ENCODE measurements at regions not wholly inside any gene's neighbourhood (a gene's known extent, or its start where the extent isn't known, plus 50 kb on each side); places are given as distances from the start of the nearest gene placed in this dataset.

- TF ChIP-seq, protein P1, sequence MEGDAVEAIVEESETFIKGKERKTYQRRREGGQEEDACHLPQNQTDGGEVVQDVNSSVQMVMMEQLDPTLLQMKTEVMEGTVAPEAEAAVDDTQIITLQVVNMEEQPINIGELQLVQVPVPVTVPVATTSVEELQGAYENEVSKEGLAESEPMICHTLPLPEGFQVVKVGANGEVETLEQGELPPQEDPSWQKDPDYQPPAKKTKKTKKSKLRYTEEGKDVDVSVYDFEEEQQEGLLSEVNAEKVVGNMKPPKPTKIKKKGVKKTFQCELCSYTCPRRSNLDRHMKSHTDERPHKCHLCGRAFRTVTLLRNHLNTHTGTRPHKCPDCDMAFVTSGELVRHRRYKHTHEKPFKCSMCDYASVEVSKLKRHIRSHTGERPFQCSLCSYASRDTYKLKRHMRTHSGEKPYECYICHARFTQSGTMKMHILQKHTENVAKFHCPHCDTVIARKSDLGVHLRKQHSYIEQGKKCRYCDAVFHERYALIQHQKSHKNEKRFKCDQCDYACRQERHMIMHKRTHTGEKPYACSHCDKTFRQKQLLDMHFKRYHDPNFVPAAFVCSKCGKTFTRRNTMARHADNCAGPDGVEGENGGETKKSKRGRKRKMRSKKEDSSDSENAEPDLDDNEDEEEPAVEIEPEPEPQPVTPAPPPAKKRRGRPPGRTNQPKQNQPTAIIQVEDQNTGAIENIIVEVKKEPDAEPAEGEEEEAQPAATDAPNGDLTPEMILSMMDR (IDR thresholded peaks at IDR 0.05; ENCODE audit: low read length): no peak
- TF ChIP-seq EZH2 (IDR thresholded peaks at IDR 0.05; ENCODE audit: borderline replicate concordance, low read length): no peak
Measured at GRCh38 chr4:74570095-74570494, 125.2 kb downstream of the AREG start.
